ENCODE measurements at regions not wholly inside any gene's neighbourhood (a gene's known extent, or its start where the extent isn't known, plus 50 kb on each side); places are given as distances from the start of the nearest gene placed in this dataset.

GRCh38 chr7:35487841-35488240, 207.1 kb downstream of the HERPUD2 start:
- TF ChIP-seq TCF4 (CRISPR knock-in tag; IDR thresholded peaks at IDR 0.05; ENCODE audit: borderline replicate concordance) (no peak), ZNF70 (CRISPR knock-in tag; IDR thresholded peaks at IDR 0.05) (no peak), SNAI2 (CRISPR knock-in tag; IDR thresholded peaks at IDR 0.05) (no peak), CSDC2 (CRISPR knock-in tag; IDR thresholded peaks at IDR 0.05) (no peak), TOX (CRISPR knock-in tag; IDR thresholded peaks at IDR 0.05; ENCODE audit: borderline replicate concordance) (no peak), OSR1 (CRISPR knock-in tag; IDR thresholded peaks at IDR 0.05) (no peak), RARB (CRISPR knock-in tag; IDR thresholded peaks at IDR 0.05) (no peak), GLIS3 (CRISPR knock-in tag; IDR thresholded peaks at IDR 0.05) (no peak)
- TF ChIP-seq, protein P1, sequence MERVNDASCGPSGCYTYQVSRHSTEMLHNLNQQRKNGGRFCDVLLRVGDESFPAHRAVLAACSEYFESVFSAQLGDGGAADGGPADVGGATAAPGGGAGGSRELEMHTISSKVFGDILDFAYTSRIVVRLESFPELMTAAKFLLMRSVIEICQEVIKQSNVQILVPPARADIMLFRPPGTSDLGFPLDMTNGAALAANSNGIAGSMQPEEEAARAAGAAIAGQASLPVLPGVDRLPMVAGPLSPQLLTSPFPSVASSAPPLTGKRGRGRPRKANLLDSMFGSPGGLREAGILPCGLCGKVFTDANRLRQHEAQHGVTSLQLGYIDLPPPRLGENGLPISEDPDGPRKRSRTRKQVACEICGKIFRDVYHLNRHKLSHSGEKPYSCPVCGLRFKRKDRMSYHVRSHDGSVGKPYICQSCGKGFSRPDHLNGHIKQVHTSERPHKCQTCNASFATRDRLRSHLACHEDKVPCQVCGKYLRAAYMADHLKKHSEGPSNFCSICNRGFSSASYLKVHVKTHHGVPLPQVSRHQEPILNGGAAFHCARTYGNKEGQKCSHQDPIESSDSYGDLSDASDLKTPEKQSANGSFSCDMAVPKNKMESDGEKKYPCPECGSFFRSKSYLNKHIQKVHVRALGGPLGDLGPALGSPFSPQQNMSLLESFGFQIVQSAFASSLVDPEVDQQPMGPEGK (CRISPR knock-in tag; IDR thresholded peaks at IDR 0.05; ENCODE audit: borderline replicate concordance) = no peak
